ENCODE measurements at regions not wholly inside any gene's neighbourhood (a gene's known extent, or its start where the extent isn't known, plus 50 kb on each side); places are given as distances from the start of the nearest gene placed in this dataset.
"Not testable (repeated sequence)": the region's sequence is repeated elsewhere in the genome, so short reads cannot be mapped to it uniquely, and the experiment has no call there.

DNA sequence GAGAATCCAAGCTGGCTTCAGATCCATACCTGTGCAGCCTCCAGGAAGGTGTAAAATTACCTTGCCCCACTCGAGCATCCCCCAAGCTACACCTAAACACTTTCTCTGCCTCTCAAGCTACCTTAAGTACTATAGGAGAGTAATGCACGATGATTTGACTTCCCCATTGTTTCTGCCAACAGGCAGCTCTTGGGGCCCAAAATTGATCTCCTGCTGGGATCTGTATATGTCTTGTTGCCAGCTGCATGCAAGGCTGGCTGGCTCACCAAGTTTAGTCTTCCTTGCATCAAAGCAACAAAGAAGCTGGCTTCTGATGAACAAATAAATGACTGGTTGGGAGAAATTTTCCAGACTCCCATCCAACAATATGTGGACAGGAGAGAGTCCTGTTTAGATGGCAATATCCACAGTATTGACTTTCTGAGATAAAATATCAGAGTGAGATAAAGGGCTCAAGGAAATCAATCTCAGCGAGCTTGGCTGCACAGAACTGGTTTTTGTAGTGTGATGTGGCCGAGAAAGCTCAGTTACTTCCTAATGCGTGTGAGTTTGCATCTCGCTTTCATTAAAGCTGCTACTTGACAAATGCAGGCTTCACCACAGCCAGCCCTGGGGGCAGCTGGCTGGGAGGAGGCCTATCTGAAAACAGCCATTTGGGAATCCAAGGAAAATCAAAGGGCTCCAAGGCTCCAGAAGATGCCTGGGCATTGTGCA lies 140.7 kb downstream of the MINAR1 start:
- Histone ChIP-seq H3K27me3 (ENCODE audit: insufficient read depth in 3 of 3, low read length in 2 of 3) (peaks cover 0 to 5% (median 0%) of the 10 kb centered on the region in 3 donors), H3K4me3 (no peak overlapping the region), H3K9me3 (no peaks in the 10 kb centered on the region), H3K4me1 (no peaks in the 10 kb centered on the region), H3K36me3 (ENCODE audit: insufficient read depth in 1 of 2, low read depth in 1 of 2) (no peaks in the 10 kb centered on the region), H3K27ac (no peak overlapping the region)
- ATAC-seq = no peak
- TF ChIP-seq, protein P1, sequence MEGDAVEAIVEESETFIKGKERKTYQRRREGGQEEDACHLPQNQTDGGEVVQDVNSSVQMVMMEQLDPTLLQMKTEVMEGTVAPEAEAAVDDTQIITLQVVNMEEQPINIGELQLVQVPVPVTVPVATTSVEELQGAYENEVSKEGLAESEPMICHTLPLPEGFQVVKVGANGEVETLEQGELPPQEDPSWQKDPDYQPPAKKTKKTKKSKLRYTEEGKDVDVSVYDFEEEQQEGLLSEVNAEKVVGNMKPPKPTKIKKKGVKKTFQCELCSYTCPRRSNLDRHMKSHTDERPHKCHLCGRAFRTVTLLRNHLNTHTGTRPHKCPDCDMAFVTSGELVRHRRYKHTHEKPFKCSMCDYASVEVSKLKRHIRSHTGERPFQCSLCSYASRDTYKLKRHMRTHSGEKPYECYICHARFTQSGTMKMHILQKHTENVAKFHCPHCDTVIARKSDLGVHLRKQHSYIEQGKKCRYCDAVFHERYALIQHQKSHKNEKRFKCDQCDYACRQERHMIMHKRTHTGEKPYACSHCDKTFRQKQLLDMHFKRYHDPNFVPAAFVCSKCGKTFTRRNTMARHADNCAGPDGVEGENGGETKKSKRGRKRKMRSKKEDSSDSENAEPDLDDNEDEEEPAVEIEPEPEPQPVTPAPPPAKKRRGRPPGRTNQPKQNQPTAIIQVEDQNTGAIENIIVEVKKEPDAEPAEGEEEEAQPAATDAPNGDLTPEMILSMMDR (IDR thresholded peaks at IDR 0.05) = no peak
- intact Hi-C loops (cut with DNase I) = no loop called here
- DNase-seq = no peak
- WGBS, 3 donors = 72 to 78% (median 77%) methylated on average over 6 of the region's 6 CpGs

- WGBS, 3 donors = 79 to 89% (median 83%) methylated on average over 2 of the region's 2 CpGs
- H3K4me3 ChIP-seq; H3K9me3 ChIP-seq; H3K27ac ChIP-seq; H3K27me3 ChIP-seq (ENCODE audit: insufficient read depth in 3 of 3, low read length in 2 of 3); DNase-seq; intact Hi-C loops (cut with DNase I); H3K4me1 ChIP-seq; H3K36me3 ChIP-seq (ENCODE audit: insufficient read depth in 1 of 2, low read depth in 1 of 2); ATAC-seq: not testable (repeated sequence)
Observed at GRCh38 chr15:79574431-79575273, 142.5 kb downstream of the MINAR1 start.

DNA sequence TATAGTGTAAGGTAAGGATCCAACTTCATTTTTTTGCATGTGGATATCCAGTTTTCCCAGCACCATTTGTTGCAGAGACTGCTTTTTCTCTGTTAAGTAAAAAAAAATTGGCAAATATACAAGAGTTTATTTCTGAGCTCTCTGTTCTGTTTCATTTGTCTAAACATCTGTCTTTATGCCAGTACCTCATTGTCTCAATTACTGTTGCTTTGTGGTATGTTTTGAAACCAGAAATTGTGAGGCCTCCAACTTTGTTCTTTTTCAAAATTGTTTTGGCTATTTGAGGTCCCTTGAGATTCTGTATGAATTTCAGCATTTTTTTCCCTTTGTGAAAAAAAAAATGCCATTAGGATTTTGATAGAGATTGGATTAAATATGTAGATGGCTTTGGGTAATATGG lies 150.5 kb downstream of the MINAR1 start:
- H3K27ac ChIP-seq = no peak overlapping the region
- intact Hi-C loops (cut with DNase I) = no loop called here
- no peak for DNase-seq
- ATAC-seq = no peak
- H3K27me3 ChIP-seq (ENCODE audit: insufficient read depth in 3 of 3, low read length in 2 of 3) = no peaks in the 10 kb centered on the region
- H3K9me3 ChIP-seq = no peaks in the 10 kb centered on the region
- H3K4me3 ChIP-seq = no peak overlapping the region
- TF ChIP-seq, protein P1 (IDR thresholded peaks at IDR 0.05) = no peak
- H3K36me3 ChIP-seq (ENCODE audit: insufficient read depth in 1 of 2, low read depth in 1 of 2) = no peaks in the 10 kb centered on the region
- H3K4me1 ChIP-seq = no peaks in the 10 kb centered on the region

DNA sequence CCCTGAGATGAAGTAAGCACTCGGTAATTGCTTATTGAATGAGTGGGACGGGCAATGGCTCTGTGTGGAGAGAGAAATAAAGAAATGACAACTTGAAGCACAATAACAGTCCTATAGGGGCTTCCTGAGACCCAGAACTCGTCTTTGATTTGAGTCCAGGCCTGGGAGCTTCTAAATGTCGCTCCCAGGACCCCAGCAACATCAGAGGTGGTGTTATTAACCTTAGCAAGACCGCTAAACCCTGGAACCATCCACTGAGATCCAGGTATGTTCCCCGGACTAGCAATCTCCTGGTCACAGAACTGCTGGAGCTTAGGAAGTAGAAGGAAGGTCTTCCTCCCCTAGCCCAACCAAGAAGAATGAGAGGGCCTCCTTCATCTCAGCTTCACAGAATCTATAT lies 160.0 kb downstream of the MINAR1 start:
- H3K4me3 ChIP-seq = no peak overlapping the region
- WGBS, 3 donors = 73 to 75% (median 74%) methylated on average over 6 of the region's 6 CpGs
- no peak for ATAC-seq
- intact Hi-C loops (cut with DNase I) = no loop called here
- no peaks in the 10 kb centered on the region for H3K4me1 ChIP-seq
- H3K36me3 ChIP-seq (ENCODE audit: insufficient read depth in 1 of 2, low read depth in 1 of 2) = no peaks in the 10 kb centered on the region
- TF ChIP-seq, protein P1 (IDR thresholded peaks at IDR 0.05) = no peak
- DNase-seq = no peak
- H3K27ac ChIP-seq = no peak overlapping the region
- peaks cover 0 to 2% (median 0%) of the 10 kb centered on the region in 3 donors for H3K27me3 ChIP-seq (ENCODE audit: insufficient read depth in 3 of 3, low read length in 2 of 3)
- no peaks in the 10 kb centered on the region for H3K9me3 ChIP-seq

GRCh38 chr15:79593119-79593869 lies 161.2 kb downstream of the MINAR1 start:
- Histone ChIP-seq H3K4me1 (no peaks in the 10 kb centered on the region), H3K27me3 (ENCODE audit: insufficient read depth in 3 of 3, low read length in 2 of 3) (peaks cover 0 to 2% (median 0%) of the 10 kb centered on the region in 3 donors), H3K9me3 (no peaks in the 10 kb centered on the region), H3K27ac (no peak overlapping the region), H3K36me3 (ENCODE audit: insufficient read depth in 1 of 2, low read depth in 1 of 2) (no peaks in the 10 kb centered on the region), H3K4me3 (no peak overlapping the region)
- TF ChIP-seq, protein P1 (IDR thresholded peaks at IDR 0.05) = no peak
- intact Hi-C loops (cut with DNase I) = no loop called here
- WGBS, 3 donors = 29 to 36% (median 32%) methylated on average over 4 of the region's 4 CpGs
- ATAC-seq (no peak), DNase-seq (no peak)
